Liver (tissue), 8 donors: ENCODE measurements at regions not wholly inside any gene's neighbourhood (a gene's known extent, or its start where the extent isn't known, plus 50 kb on each side); places are given as distances from the start of the nearest gene placed in this dataset.

Experiments used
- DNase-seq: peaks from one replicate; pipeline ENCODE4 v3.0.0-alpha.2; 2017; ENCODE audit warnings: low spot score
- H3K27ac ChIP-seq, 2 donors: one replicate each; pipeline ENCODE4 v1.7.0; 2013; ENCODE audit warnings: inconsistent platforms in 2 of 2, low read length in 2 of 2, control low read depth in 1 of 2, low read depth in 1 of 2, mild to moderate bottlenecking in 1 of 2
- H3K27me3 ChIP-seq, 4 donors: one replicate each; pipeline versions ENCODE4 v1.6.1 to v1.7.0; 2013; ENCODE audit warnings: low read length in 3 of 4, inconsistent platforms in 1 of 4, mild to moderate bottlenecking in 1 of 4, moderate library complexity in 1 of 4; ENCODE audit not compliant: control insufficient read depth in 4 of 4, insufficient read depth in 4 of 4
- H3K36me3 ChIP-seq, 4 donors: one replicate each; pipeline versions ENCODE4 v1.6.1 to v1.7.0; 2013; ENCODE audit warnings: low read length in 3 of 4, mild to moderate bottlenecking in 3 of 4, low read depth in 1 of 4, moderate library complexity in 1 of 4; ENCODE audit not compliant: control insufficient read depth in 4 of 4, insufficient read depth in 3 of 4
- H3K4me1 ChIP-seq, 4 donors: one replicate each; pipeline versions ENCODE4 v1.6.1 to v1.7.0; 2013; ENCODE audit warnings: low read length in 3 of 4, mild to moderate bottlenecking in 3 of 4, moderate library complexity in 1 of 4; ENCODE audit not compliant: control insufficient read depth in 4 of 4, insufficient read depth in 4 of 4
- H3K4me3 ChIP-seq, 3 donors: one replicate each; pipeline versions ENCODE4 v1.6.1 to v1.7.0; 2013; ENCODE audit warnings: low read length in 3 of 3, control low read depth in 1 of 3, low read depth in 1 of 3, mild to moderate bottlenecking in 1 of 3
- H3K9ac ChIP-seq, 2 donors: one replicate each; pipeline ENCODE4 v1.7.0; 2013; ENCODE audit warnings: low read length in 2 of 2, mild to moderate bottlenecking in 2 of 2, moderate library complexity in 2 of 2, control low read depth in 1 of 2, low read depth in 1 of 2
- H3K9me3 ChIP-seq, 4 donors: one replicate each; pipeline versions ENCODE4 v1.6.1 to v1.7.0; 2013; ENCODE audit warnings: low read length in 3 of 4; ENCODE audit not compliant: control insufficient read depth in 4 of 4
- EGR1 ChIP-seq, 2 donors: IDR thresholded peaks; 2 replicates each; pipeline ENCODE4 v1.6.1; 2016 to 2018; ENCODE audit warnings: antibody characterized with exemption in 2 of 2, low read depth in 2 of 2
- FOXA1 ChIP-seq: IDR thresholded peaks from 2 replicates; pipeline ENCODE4 v1.6.1; 2016; ENCODE audit warnings: antibody characterized with exemption
- FOXA2 ChIP-seq: IDR thresholded peaks from 2 replicates; pipeline ENCODE4 v1.6.1; 2016; ENCODE audit warnings: antibody characterized with exemption
- GABPA ChIP-seq, 2 donors: IDR thresholded peaks in 1 of 2; conservative IDR thresholded peaks in 1 of 2; 2 replicates each; pipeline ENCODE4 v1.6.1; 2016; ENCODE audit warnings: antibody characterized with exemption in 2 of 2, mild to moderate bottlenecking in 1 of 2, moderate library complexity in 1 of 2
- HNF4A ChIP-seq, 2 donors: conservative IDR thresholded peaks; 2 replicates each; pipeline ENCODE4 v1.6.1; 2016; ENCODE audit warnings: antibody characterized with exemption in 2 of 2, mild to moderate bottlenecking in 2 of 2
- HNF4G ChIP-seq: IDR thresholded peaks from 2 replicates; pipeline ENCODE4 v1.6.1; 2016; ENCODE audit warnings: antibody characterized with exemption
- JUND ChIP-seq, 2 donors: IDR thresholded peaks; 2 replicates each; pipeline ENCODE4 v1.6.1; 2016; ENCODE audit warnings: antibody characterized with exemption in 2 of 2
- RAD21 ChIP-seq, 2 donors: IDR thresholded peaks; 2 replicates each; pipeline ENCODE4 v1.6.1; 2016; ENCODE audit warnings: antibody characterized with exemption in 2 of 2, mild to moderate bottlenecking in 2 of 2
- RXRA ChIP-seq, 2 donors: IDR thresholded peaks; 2 replicates each; pipeline ENCODE4 v1.6.1; 2017 to 2018; ENCODE audit warnings: antibody characterized with exemption in 2 of 2, mild to moderate bottlenecking in 1 of 2
- TAF1 ChIP-seq: conservative IDR thresholded peaks from 2 replicates; pipeline ENCODE4 v1.6.1; 2016; ENCODE audit warnings: antibody characterized with exemption, mild to moderate bottlenecking
- YY1 ChIP-seq: IDR thresholded peaks from 2 replicates; pipeline ENCODE4 v1.6.1; 2016; ENCODE audit warnings: antibody characterized with exemption, mild to moderate bottlenecking
- WGBS: extraction: QIAGEN DNeasy Blood & Tissue Kit; methylation state at CpG from one replicate; pipeline ENCODE4 v1.1.7; 2013; 5-methylcytosine and 5-hydroxymethylcytosine counted together
- TF ChIP-seq, protein P1 (sequence below): fragments of 150-350 bp; IDR thresholded peaks from 2 replicates; pipeline ENCODE4 v1.5.1; 2017; ENCODE audit warnings: improper control_type of control experiment, low read depth, low read length; ENCODE audit not compliant: missing input control
- TF ChIP-seq, protein P2 (sequence below): IDR thresholded peaks from 2 replicates; pipeline ENCODE4 v1.6.1; 2016; ENCODE audit warnings: antibody characterized with exemption
- TF ChIP-seq, protein P3 (sequence below): IDR thresholded peaks from 2 replicates; pipeline ENCODE4 v1.6.1; 2016; ENCODE audit warnings: antibody characterized with exemption
- donor health status: healthy.
- donor health status: healthy.
- donor health status: healthy.
- donor health status: healthy.
- donor health status: healthy.

DNA sequence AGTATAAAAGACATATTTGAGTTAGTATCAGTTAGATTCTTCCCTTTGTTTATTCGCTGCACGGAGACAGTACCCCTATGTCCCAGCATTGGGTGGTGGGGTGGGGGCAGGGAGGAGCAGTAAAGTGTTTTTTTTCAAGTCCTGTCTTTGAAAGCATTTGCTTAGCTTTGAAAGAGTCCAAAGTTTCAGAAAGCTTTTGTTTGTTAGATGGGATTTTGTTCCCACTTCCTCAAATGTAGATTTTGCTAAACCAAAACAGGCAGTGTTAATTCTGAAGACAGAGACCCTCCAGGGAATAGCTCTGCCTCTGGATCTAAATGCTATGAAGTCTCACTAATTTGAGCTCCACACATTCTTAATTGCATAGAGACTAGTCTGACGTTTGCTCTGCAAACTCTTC lies 114.6 kb upstream of the KCNAB1 start (continued):
- TF ChIP-seq HNF4A (conservative IDR thresholded peaks at IDR 0.05) (no peak), GABPA (IDR thresholded peaks at IDR 0.05 in 1 of 2, conservative IDR thresholded peaks at IDR 0.05 in 1 of 2) (no peak), YY1 (no peak), TAF1 (no peak), FOXA2 (no peak), FOXA1 (no peak)
- TF ChIP-seq, protein P1, sequence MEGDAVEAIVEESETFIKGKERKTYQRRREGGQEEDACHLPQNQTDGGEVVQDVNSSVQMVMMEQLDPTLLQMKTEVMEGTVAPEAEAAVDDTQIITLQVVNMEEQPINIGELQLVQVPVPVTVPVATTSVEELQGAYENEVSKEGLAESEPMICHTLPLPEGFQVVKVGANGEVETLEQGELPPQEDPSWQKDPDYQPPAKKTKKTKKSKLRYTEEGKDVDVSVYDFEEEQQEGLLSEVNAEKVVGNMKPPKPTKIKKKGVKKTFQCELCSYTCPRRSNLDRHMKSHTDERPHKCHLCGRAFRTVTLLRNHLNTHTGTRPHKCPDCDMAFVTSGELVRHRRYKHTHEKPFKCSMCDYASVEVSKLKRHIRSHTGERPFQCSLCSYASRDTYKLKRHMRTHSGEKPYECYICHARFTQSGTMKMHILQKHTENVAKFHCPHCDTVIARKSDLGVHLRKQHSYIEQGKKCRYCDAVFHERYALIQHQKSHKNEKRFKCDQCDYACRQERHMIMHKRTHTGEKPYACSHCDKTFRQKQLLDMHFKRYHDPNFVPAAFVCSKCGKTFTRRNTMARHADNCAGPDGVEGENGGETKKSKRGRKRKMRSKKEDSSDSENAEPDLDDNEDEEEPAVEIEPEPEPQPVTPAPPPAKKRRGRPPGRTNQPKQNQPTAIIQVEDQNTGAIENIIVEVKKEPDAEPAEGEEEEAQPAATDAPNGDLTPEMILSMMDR = no peak
- TF ChIP-seq, protein P2, sequence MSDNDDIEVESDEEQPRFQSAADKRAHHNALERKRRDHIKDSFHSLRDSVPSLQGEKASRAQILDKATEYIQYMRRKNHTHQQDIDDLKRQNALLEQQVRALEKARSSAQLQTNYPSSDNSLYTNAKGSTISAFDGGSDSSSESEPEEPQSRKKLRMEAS = no peak

DNA sequence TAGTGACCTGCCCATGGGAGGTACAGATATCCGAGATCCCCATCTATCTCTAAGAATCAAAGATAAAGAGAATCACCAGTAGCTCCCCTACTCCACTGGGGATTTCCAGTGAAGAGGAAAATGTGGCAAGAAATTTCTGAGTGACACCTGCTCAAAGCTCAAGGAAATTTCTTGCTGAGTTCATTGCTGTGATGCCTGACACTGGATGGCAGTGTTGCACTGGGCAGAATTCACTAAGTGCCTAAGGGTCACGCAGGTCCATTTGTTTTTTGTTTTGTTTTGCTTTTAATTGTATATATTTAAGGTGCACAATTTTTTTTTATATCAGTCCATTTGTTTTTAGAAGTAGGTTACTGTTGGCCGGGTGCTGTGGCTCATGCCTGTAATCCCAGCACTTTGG lies 109.5 kb upstream of the KCNAB1 start:
- Histone ChIP-seq H3K27ac (no peak overlapping the region), H3K27me3 (no peaks in the 10 kb centered on the region), H3K4me1 (peaks cover 0 to 5% (median 1%) of the 10 kb centered on the region in 4 donors), H3K36me3 (no peaks in the 10 kb centered on the region), H3K9ac (no peak overlapping the region), H3K9me3 (no peaks in the 10 kb centered on the region), H3K4me3 (no peak overlapping the region)
- 31% methylated on average over 3 of the region's 3 CpGs for WGBS
- TF ChIP-seq FOXA1 = no peak
- peak; percentile 17 to 57 for TF ChIP-seq RXRA (IDR thresholded peaks at IDR 0.05)
- TF ChIP-seq EGR1 (IDR thresholded peaks at IDR 0.05; ENCODE audit: low read depth in 2 of 2) = no peak
- no peak for TF ChIP-seq JUND (IDR thresholded peaks at IDR 0.05)
- peak; percentile 72 to 76 for TF ChIP-seq RAD21 (IDR thresholded peaks at IDR 0.05)
- no peak for TF ChIP-seq GABPA (IDR thresholded peaks at IDR 0.05 in 1 of 2, conservative IDR thresholded peaks at IDR 0.05 in 1 of 2)
- TF ChIP-seq, protein P1 = peak; percentile 37
- TF ChIP-seq, protein P3, sequence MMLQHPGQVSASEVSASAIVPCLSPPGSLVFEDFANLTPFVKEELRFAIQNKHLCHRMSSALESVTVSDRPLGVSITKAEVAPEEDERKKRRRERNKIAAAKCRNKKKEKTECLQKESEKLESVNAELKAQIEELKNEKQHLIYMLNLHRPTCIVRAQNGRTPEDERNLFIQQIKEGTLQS = no peak
- no peak for DNase-seq

DNA sequence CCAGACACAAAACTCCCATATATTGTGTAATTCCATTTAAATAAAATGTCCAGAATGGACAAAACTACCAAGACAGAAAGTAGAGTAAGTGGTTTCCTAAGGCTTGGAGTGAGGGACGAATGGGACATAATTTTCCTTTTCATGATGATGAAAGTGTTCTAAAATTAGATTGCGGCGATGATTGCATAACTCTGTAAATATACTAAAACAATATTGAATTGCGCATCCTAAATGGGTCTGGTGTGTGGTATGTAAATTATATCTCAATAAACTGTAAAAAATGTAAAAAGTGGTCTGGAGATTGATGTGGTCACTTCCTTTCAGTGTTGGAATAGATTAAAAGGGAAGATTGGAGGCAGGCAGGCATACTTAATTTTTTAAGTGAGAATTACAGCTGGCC lies 105.9 kb upstream of the KCNAB1 start:
- no peaks in the 10 kb centered on the region for H3K9me3 ChIP-seq
- no peak for DNase-seq
- H3K27me3 ChIP-seq = no peaks in the 10 kb centered on the region
- 18% methylated on average over 4 of the region's 4 CpGs for WGBS
- TF ChIP-seq HNF4G = no peak
- no peak overlapping the region for H3K27ac ChIP-seq
- H3K4me3 ChIP-seq = no peak overlapping the region
- H3K36me3 ChIP-seq = no peaks in the 10 kb centered on the region
- H3K4me1 ChIP-seq = peaks cover 0 to 3% (median 1%) of the 10 kb centered on the region in 4 donors
- no peak overlapping the region for H3K9ac ChIP-seq
